Liver (tissue), 8 donors: ENCODE measurements at regions not wholly inside any gene's neighbourhood (a gene's known extent, or its start where the extent isn't known, plus 50 kb on each side); places are given as distances from the start of the nearest gene placed in this dataset.

Experiments used
- DNase-seq: peaks from one replicate; pipeline ENCODE4 v3.0.0-alpha.2; 2017; ENCODE audit warnings: low spot score
- H3K27ac ChIP-seq, 2 donors: one replicate each; pipeline ENCODE4 v1.7.0; 2013; ENCODE audit warnings: inconsistent platforms in 2 of 2, low read length in 2 of 2, control low read depth in 1 of 2, low read depth in 1 of 2, mild to moderate bottlenecking in 1 of 2
- H3K27me3 ChIP-seq, 4 donors: one replicate each; pipeline versions ENCODE4 v1.6.1 to v1.7.0; 2013; ENCODE audit warnings: low read length in 3 of 4, inconsistent platforms in 1 of 4, mild to moderate bottlenecking in 1 of 4, moderate library complexity in 1 of 4; ENCODE audit not compliant: control insufficient read depth in 4 of 4, insufficient read depth in 4 of 4
- H3K36me3 ChIP-seq, 4 donors: one replicate each; pipeline versions ENCODE4 v1.6.1 to v1.7.0; 2013; ENCODE audit warnings: low read length in 3 of 4, mild to moderate bottlenecking in 3 of 4, low read depth in 1 of 4, moderate library complexity in 1 of 4; ENCODE audit not compliant: control insufficient read depth in 4 of 4, insufficient read depth in 3 of 4
- H3K4me1 ChIP-seq, 4 donors: one replicate each; pipeline versions ENCODE4 v1.6.1 to v1.7.0; 2013; ENCODE audit warnings: low read length in 3 of 4, mild to moderate bottlenecking in 3 of 4, moderate library complexity in 1 of 4; ENCODE audit not compliant: control insufficient read depth in 4 of 4, insufficient read depth in 4 of 4
- H3K4me3 ChIP-seq, 3 donors: one replicate each; pipeline versions ENCODE4 v1.6.1 to v1.7.0; 2013; ENCODE audit warnings: low read length in 3 of 3, control low read depth in 1 of 3, low read depth in 1 of 3, mild to moderate bottlenecking in 1 of 3
- H3K9ac ChIP-seq, 2 donors: one replicate each; pipeline ENCODE4 v1.7.0; 2013; ENCODE audit warnings: low read length in 2 of 2, mild to moderate bottlenecking in 2 of 2, moderate library complexity in 2 of 2, control low read depth in 1 of 2, low read depth in 1 of 2
- H3K9me3 ChIP-seq, 4 donors: one replicate each; pipeline versions ENCODE4 v1.6.1 to v1.7.0; 2013; ENCODE audit warnings: low read length in 3 of 4; ENCODE audit not compliant: control insufficient read depth in 4 of 4
- EGR1 ChIP-seq, 2 donors: IDR thresholded peaks; 2 replicates each; pipeline ENCODE4 v1.6.1; 2016 to 2018; ENCODE audit warnings: antibody characterized with exemption in 2 of 2, low read depth in 2 of 2
- FOXA1 ChIP-seq: IDR thresholded peaks from 2 replicates; pipeline ENCODE4 v1.6.1; 2016; ENCODE audit warnings: antibody characterized with exemption
- FOXA2 ChIP-seq: IDR thresholded peaks from 2 replicates; pipeline ENCODE4 v1.6.1; 2016; ENCODE audit warnings: antibody characterized with exemption
- GABPA ChIP-seq, 2 donors: IDR thresholded peaks in 1 of 2; conservative IDR thresholded peaks in 1 of 2; 2 replicates each; pipeline ENCODE4 v1.6.1; 2016; ENCODE audit warnings: antibody characterized with exemption in 2 of 2, mild to moderate bottlenecking in 1 of 2, moderate library complexity in 1 of 2
- HNF4A ChIP-seq, 2 donors: conservative IDR thresholded peaks; 2 replicates each; pipeline ENCODE4 v1.6.1; 2016; ENCODE audit warnings: antibody characterized with exemption in 2 of 2, mild to moderate bottlenecking in 2 of 2
- HNF4G ChIP-seq: IDR thresholded peaks from 2 replicates; pipeline ENCODE4 v1.6.1; 2016; ENCODE audit warnings: antibody characterized with exemption
- JUND ChIP-seq, 2 donors: IDR thresholded peaks; 2 replicates each; pipeline ENCODE4 v1.6.1; 2016; ENCODE audit warnings: antibody characterized with exemption in 2 of 2
- NR2F2 ChIP-seq: IDR thresholded peaks from 2 replicates; pipeline ENCODE4 v1.6.1; 2016; ENCODE audit warnings: antibody characterized with exemption
- RAD21 ChIP-seq, 2 donors: IDR thresholded peaks; 2 replicates each; pipeline ENCODE4 v1.6.1; 2016; ENCODE audit warnings: antibody characterized with exemption in 2 of 2, mild to moderate bottlenecking in 2 of 2
- RXRA ChIP-seq, 2 donors: IDR thresholded peaks; 2 replicates each; pipeline ENCODE4 v1.6.1; 2017 to 2018; ENCODE audit warnings: antibody characterized with exemption in 2 of 2, mild to moderate bottlenecking in 1 of 2
- SP1 ChIP-seq: IDR thresholded peaks from 2 replicates; pipeline ENCODE4 v1.6.1; 2018; ENCODE audit warnings: antibody characterized with exemption, mild to moderate bottlenecking
- TAF1 ChIP-seq: conservative IDR thresholded peaks from 2 replicates; pipeline ENCODE4 v1.6.1; 2016; ENCODE audit warnings: antibody characterized with exemption, mild to moderate bottlenecking
- YY1 ChIP-seq: IDR thresholded peaks from 2 replicates; pipeline ENCODE4 v1.6.1; 2016; ENCODE audit warnings: antibody characterized with exemption, mild to moderate bottlenecking
- WGBS: extraction: QIAGEN DNeasy Blood & Tissue Kit; methylation state at CpG from one replicate; pipeline ENCODE4 v1.1.7; 2013; 5-methylcytosine and 5-hydroxymethylcytosine counted together
- TF ChIP-seq, protein P1 (sequence below): IDR thresholded peaks from 2 replicates; pipeline ENCODE4 v1.6.1; 2016; ENCODE audit warnings: antibody characterized with exemption
- TF ChIP-seq, protein P2 (sequence below): IDR thresholded peaks from 2 replicates; pipeline ENCODE4 v1.6.1; 2016; ENCODE audit warnings: antibody characterized with exemption
- TF ChIP-seq, protein P3 (sequence below): IDR thresholded peaks from 2 replicates; pipeline ENCODE4 v1.6.1; 2016; ENCODE audit warnings: antibody characterized with exemption
- TF ChIP-seq, protein P4 (sequence below): fragments of 150-350 bp; IDR thresholded peaks from 2 replicates; pipeline ENCODE4 v1.5.1; 2017; ENCODE audit warnings: improper control_type of control experiment, low read depth, low read length; ENCODE audit not compliant: missing input control
- TF ChIP-seq, protein P5 (sequence below): IDR thresholded peaks from 2 replicates; pipeline ENCODE4 v1.6.1; 2016; ENCODE audit warnings: antibody characterized with exemption, mild to moderate bottlenecking
- donor health status: healthy.
- donor health status: healthy.
- donor health status: healthy.
- donor health status: healthy.
- donor health status: healthy.

DNA sequence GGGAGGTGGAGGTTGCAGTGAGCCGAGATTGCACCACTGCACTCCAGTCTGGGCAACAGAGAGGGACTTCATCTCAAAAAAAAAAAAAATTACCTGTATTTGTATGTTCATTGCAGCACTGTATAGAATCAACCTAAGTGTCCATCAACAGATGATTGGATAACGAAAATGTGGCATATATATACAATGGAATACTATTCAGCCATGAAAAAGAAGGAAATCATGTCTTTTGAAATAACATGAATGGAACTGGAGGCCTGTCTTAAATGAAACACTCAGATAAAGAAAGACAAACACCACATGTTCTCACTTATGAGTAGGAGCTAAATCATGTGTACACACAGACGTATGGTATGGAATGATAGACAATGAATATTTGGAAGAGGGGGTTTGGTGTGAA, 59.4 kb upstream of the MEF2A start:
- Histone ChIP-seq H3K27me3 (no peaks in the 10 kb centered on the region), H3K9ac (no peak overlapping the region), H3K4me3 (no peak overlapping the region), H3K36me3 (no peaks in the 10 kb centered on the region), H3K9me3 (no peaks in the 10 kb centered on the region), H3K4me1 (no peaks in the 10 kb centered on the region), H3K27ac (no peak overlapping the region)
- WGBS: 94% methylated on average over 3 of the region's 3 CpGs
- TF ChIP-seq EGR1 (IDR thresholded peaks at IDR 0.05; ENCODE audit: low read depth in 2 of 2) (no peak), RAD21 (IDR thresholded peaks at IDR 0.05) (no peak), RXRA (IDR thresholded peaks at IDR 0.05) (no peak), HNF4A (conservative IDR thresholded peaks at IDR 0.05) (no peak), FOXA2 (no peak), HNF4G (no peak), YY1 (no peak), FOXA1 (no peak), JUND (IDR thresholded peaks at IDR 0.05) (no peak), NR2F2 (no peak), TAF1 (no peak), GABPA (IDR thresholded peaks at IDR 0.05 in 1 of 2, conservative IDR thresholded peaks at IDR 0.05 in 1 of 2) (no peak), SP1 (no peak)
- TF ChIP-seq, protein P1, sequence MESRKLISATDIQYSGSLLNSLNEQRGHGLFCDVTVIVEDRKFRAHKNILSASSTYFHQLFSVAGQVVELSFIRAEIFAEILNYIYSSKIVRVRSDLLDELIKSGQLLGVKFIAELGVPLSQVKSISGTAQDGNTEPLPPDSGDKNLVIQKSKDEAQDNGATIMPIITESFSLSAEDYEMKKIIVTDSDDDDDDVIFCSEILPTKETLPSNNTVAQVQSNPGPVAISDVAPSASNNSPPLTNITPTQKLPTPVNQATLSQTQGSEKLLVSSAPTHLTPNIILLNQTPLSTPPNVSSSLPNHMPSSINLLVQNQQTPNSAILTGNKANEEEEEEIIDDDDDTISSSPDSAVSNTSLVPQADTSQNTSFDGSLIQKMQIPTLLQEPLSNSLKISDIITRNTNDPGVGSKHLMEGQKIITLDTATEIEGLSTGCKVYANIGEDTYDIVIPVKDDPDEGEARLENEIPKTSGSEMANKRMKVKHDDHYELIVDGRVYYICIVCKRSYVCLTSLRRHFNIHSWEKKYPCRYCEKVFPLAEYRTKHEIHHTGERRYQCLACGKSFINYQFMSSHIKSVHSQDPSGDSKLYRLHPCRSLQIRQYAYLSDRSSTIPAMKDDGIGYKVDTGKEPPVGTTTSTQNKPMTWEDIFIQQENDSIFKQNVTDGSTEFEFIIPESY: no peak
- TF ChIP-seq, protein P2, sequence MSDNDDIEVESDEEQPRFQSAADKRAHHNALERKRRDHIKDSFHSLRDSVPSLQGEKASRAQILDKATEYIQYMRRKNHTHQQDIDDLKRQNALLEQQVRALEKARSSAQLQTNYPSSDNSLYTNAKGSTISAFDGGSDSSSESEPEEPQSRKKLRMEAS: no peak
- TF ChIP-seq, protein P3, sequence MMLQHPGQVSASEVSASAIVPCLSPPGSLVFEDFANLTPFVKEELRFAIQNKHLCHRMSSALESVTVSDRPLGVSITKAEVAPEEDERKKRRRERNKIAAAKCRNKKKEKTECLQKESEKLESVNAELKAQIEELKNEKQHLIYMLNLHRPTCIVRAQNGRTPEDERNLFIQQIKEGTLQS: no peak
- TF ChIP-seq, protein P4, sequence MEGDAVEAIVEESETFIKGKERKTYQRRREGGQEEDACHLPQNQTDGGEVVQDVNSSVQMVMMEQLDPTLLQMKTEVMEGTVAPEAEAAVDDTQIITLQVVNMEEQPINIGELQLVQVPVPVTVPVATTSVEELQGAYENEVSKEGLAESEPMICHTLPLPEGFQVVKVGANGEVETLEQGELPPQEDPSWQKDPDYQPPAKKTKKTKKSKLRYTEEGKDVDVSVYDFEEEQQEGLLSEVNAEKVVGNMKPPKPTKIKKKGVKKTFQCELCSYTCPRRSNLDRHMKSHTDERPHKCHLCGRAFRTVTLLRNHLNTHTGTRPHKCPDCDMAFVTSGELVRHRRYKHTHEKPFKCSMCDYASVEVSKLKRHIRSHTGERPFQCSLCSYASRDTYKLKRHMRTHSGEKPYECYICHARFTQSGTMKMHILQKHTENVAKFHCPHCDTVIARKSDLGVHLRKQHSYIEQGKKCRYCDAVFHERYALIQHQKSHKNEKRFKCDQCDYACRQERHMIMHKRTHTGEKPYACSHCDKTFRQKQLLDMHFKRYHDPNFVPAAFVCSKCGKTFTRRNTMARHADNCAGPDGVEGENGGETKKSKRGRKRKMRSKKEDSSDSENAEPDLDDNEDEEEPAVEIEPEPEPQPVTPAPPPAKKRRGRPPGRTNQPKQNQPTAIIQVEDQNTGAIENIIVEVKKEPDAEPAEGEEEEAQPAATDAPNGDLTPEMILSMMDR: no peak
- TF ChIP-seq, protein P5, sequence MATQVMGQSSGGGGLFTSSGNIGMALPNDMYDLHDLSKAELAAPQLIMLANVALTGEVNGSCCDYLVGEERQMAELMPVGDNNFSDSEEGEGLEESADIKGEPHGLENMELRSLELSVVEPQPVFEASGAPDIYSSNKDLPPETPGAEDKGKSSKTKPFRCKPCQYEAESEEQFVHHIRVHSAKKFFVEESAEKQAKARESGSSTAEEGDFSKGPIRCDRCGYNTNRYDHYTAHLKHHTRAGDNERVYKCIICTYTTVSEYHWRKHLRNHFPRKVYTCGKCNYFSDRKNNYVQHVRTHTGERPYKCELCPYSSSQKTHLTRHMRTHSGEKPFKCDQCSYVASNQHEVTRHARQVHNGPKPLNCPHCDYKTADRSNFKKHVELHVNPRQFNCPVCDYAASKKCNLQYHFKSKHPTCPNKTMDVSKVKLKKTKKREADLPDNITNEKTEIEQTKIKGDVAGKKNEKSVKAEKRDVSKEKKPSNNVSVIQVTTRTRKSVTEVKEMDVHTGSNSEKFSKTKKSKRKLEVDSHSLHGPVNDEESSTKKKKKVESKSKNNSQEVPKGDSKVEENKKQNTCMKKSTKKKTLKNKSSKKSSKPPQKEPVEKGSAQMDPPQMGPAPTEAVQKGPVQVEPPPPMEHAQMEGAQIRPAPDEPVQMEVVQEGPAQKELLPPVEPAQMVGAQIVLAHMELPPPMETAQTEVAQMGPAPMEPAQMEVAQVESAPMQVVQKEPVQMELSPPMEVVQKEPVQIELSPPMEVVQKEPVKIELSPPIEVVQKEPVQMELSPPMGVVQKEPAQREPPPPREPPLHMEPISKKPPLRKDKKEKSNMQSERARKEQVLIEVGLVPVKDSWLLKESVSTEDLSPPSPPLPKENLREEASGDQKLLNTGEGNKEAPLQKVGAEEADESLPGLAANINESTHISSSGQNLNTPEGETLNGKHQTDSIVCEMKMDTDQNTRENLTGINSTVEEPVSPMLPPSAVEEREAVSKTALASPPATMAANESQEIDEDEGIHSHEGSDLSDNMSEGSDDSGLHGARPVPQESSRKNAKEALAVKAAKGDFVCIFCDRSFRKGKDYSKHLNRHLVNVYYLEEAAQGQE: no peak
- no peak for DNase-seq
